Endothelial cell of hepatic sinusoid (primary cell): ENCODE measurements at regions not wholly inside any gene's neighbourhood (a gene's known extent, or its start where the extent isn't known, plus 50 kb on each side); places are given as distances from the start of the nearest gene placed in this dataset.

Experiments used
- in situ Hi-C: cut with HindIII; loops from 2 replicates; pipeline ENCODE4 v1.10.0; 2017; ENCODE audit warnings: low sequenced_read_pairs

DNA sequence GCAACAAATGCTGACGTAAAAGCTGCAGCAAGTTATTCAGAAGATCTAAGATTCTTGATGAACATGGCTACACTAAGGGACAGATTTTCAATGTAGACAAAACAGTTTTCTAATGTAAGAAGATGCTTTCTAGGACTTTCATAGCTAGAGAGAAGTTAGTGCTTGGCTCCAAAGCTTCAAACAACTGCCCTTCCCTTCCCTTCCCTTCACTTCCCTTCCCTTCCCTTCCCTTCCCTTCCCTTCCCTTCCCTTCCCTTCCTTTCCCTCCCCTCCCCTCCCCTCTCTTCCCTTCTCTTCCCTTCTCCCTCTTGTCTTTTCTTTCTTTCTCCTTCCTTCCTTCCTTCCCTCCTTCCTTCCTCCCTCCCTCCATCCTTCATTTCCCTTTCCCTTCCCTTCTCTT is 365.3 kb upstream of the ADGRL4 start:
- in situ Hi-C loops: no loop called here

DNA sequence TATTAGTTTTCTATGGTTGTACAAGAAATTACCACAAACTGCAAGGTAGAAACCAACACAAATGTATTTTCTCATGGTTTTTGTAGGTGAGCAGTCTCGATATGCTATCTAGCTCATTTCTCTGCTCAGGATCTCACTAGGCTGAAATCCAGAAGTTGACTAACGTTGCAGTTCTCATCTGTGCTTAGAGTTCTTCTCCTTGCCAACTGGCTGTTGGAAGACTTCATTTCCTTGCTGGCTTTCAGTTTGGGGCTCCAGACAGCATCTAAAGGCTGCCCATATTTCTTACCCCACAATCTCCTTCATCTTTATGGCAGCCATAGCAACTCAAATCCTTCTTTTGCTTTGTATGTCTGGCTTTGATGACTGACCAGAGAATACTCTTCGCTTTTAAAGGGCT is 362.6 kb upstream of the ADGRL4 start:
- in situ Hi-C loops: no loop called here

DNA sequence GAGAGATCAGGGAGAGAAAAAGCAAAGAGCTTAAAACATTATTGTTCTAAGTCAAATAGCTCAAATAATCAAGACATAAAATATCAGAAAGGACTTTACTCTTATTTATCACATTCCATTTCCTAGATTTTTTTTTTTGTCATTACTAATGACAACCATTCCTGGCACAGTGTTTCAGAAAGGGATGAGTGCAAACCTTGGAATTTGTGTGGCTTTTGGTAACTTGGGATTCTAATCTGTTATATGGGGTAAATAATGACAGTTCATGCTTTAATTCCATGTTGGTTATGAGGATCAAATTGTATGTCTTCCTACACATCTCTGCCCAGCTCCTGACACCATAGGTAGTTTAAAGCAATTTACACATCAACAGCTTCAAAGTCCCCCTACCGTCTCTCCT is 358.4 kb upstream of the ADGRL4 start:
- in situ Hi-C loops: no loop called here

DNA sequence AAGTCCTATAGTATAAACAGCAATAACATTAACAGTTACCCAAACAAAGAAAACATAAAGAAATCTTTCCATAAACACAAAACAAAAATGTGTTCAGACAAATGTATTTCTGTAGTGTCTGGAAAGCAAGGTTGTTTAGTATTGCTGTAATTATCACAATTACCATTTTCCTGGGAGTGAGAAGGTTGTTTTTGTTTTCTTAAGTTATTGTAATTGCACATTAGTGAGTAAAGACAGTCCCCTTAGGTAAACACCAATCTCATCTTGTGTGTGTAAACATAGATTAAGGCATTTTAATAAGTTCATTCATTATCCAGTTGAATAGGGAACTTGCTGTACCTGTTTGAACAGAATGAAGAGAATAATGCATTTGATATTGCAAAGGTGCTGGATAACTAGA is 356.9 kb upstream of the ADGRL4 start:
- in situ Hi-C loops: no loop called here

DNA sequence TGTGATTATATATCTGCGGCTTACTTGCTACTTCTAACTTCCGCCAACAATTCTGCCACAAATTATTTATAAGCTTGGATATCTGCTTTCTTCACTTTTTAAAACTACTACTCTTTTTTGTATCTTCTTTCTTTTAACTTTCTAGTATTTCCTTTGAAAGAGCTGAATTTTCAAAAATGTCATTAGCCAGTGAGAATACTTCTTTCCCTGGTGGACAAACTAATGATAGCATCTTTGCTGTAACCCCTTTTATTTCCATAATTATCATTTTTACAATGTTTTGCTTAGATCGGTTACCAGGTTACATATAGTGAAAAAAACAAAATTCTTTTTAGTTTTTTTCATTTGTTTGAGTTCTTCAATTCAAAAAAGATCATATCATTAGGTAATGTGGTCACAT is 355.9 kb upstream of the ADGRL4 start:
- in situ Hi-C loops: no loop called here

DNA sequence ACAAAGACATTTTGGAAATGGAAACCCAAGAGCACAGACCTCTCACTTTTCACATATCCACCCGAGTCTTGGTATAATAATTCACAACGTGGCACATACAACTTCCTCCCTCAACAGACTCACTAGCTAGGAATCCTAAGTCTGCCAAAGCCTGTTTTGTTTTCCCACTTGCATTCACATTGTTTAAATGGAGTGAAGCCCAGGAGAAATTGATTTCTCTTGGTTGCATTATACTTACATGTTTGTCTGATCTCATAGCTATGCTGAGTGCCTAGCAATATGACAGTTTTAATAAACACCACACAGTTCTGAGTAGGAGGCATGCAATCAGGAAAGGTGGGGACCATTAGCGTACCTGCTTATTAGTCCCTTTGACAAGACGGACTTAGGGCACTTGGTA is 348.6 kb upstream of the ADGRL4 start:
- in situ Hi-C loops: loop anchor here (5.0 to 10.0 kb wide), 2 partner anchors 93 to 110 kb away; no protein-coding TSS in a partner anchor

DNA sequence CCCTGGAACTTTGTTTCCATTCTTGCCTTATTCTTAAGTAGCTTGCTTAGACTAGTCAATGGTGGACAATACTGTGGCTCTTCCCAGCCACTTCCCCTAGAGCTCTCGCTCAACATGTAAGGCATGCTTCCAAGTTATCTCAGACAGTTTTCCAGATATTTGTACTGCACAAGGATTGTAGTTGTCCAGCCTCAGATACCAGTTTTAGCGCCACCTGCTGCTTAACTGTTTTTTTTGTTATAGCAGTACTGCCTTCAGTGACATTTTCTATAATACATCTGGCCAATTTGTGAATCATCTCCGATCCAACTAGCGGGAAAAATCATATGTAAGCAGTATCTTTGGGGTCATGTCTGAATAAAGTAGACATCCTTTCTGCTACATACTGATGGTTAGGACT is 346.7 kb upstream of the ADGRL4 start:
- in situ Hi-C loops: loop anchor here (10.0 kb wide), 1 partner anchor 108 kb away; no protein-coding TSS in a partner anchor

DNA sequence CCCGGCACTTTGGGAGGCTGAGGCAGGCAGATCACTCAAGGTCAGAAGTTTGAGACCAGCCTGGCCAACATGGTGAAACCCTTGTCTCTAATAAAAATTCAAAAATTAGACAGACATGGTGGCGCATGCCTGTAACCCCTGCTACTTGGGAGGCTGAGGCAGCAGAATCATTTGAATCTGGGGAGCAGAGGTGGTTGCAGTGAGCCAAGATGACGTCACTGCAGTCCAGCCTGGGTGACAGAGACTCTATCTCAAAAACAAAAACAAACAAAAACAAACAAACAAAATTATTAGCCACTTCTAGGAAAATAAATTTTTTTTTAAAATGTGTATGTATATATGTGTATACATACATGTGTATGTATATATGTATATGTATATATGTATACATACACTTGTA is 320.3 kb upstream of the ADGRL4 start:
- in situ Hi-C loops: no loop called here

DNA sequence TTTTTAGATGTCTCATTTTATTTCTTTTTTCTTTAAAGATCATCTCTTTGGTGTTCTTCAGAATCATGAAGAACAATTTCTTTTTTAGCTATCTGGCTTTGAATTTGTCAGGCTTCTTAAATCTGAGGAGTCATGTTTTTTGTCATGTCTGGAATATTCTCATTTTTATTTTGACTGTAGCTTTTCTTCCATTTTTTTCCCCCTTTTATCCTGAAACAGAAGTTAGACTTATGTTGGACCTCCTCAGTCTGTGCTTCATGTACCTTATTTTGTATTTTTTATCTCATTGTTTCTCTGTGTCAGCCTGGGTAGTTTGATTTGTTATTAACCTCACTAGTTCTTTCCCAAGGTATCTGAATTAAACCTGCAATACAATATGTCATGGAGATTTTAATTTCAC is 319.2 kb upstream of the ADGRL4 start:
- in situ Hi-C loops: no loop called here

DNA sequence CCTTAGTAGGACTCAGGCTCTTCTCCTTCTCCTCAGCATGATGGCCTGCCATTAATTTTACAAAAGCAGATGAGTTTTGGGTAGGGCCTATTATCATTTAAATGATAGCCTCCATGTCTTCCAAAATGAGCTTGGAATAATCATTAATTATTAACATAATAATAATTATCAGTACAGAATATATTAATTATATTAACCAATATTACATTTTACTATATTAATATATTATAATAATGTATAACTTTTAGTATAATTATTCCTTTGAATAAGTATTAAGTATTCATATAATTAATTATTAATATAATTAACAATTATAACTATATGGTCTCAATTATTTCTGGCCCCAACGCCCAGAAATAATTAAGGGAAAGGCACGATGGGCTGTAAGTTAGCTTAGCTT is 318.6 kb upstream of the ADGRL4 start:
- in situ Hi-C loops: no loop called here

DNA sequence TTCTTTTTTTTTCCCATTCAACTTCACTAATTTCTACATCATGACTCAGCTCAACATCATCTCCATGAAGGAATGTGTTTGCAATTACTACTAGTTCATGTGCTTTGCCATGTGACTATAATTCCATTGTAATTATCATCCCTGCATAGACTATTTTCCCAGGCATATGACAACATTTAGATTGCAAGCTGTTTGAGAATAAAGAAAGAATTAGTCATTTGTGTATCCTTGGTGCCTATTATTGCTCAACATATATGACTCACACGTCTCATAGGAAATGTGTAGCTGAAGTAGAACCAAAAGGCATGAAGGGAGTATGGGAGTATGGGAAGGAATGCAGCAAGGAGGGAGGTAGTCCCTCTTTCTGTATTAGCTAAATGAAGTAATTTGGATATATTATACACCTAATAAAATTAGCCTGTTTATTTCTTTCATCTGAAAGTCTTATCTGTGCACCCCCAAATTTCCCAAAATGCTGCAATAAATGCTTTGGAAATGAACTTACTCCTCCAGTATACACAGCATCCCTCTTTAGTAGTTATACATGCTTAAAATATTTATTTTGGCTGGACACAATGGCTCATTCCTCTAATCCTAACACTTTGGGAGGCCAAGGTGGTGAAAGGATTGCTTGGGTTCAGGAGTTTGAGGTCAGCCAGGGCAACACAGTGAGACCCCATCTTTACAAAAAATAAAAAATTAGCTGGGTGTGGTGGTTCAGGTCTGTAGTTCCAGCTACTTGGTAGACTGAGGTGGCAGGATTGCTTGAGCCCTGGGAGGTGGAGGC is 316.9 kb upstream of the ADGRL4 start:
- in situ Hi-C loops: no loop called here

DNA sequence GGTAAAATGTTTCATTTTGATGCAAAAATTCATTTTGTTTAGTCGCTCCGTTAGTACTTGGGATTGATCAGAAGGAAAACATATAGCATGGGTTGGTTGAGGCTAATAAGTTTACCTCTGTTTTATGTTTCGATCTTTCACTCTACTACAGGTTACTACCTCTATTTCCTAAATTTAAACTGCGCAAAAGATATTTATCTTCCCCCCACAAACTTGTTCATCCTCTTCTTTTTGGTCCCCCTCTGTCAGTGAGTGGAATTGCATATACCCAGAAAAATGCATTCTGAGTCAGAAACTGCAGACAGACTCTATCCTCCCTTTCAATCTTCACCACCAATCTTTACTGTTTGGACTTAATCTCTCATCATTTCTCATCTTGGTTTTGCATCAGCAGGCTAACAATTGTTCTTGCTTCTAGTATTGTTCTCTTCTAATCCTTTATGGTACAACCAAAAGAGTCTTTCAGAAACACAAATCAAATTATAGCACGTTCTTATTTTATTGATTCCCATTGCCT is 316.0 kb upstream of the ADGRL4 start:
- in situ Hi-C loops: no loop called here

DNA sequence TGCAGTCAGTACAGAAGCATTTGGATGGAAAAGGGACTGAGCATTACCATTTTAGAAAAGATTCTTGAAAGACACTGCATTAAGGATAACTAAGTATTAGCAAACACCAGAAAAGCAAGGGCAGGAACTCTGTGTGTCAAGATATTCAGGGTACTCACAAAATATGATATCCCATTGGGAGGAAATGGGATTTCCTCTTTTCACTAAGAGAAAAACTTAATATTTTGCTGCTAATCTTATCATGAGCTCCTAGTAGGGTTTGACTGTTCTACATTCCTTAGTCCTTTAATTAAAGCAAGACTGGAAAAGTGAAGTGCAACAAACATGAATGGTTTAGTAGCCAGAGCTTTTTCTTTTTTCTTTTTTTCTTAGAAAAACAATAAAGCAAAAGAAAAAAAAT is 305.9 kb upstream of the ADGRL4 start:
- in situ Hi-C loops: no loop called here

DNA sequence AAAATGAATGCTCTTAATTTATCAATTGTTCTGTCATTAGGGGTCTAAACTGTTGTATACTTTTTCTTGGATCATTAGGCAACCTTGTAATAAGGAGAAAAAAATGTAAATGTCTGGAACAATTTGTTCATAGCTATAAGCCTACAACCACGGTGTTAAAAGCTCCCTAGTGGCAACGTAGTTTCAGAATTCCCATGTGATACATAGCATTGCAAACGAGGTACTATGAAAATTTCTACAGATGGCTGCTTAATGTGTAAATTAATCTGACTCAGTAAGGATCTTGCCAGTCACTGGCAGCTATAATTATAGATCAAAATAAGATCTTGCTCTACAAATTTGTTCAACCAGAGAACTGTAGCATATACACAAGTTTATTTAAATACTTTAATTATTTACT is 304.1 kb upstream of the ADGRL4 start:
- in situ Hi-C loops: no loop called here

DNA sequence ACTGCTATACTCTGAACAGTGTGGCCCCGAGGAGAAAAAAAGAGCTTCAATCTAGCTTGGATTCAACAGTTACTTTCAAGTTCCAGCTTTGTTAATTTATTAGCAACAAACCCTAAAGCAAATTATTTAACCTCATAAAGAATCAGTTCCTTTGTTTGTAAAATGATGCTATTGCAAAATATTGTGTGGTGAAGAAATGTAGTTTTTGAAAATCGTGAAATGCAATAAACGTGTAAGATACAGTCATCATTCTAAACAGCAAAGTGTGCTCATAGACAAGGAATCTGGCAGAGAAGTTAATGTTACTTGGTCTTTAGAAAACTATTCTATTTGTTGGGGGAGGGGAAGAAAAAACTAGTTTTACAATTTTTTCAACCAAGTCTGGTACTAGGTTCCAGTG is 297.6 kb upstream of the ADGRL4 start:
- in situ Hi-C loops: no loop called here

DNA sequence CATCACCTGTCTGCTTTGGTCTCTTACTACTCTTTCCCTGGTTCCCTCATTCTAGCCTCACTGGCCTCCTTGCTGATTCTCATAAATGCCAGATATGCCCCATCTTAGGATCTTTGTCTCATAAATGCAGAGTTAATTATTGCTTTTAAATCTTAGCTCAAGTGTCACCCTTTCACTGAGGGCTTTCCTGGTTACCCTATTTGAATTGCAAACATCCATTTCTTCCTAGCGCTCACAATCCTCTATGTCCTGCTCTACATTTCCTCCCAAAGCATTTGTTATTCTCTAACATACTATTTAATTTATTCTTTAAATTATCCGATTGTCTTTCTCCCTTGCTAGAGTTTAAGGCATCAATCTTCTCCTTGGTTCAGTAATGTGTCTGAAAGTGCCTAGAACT is 296.5 kb upstream of the ADGRL4 start:
- in situ Hi-C loops: no loop called here

DNA sequence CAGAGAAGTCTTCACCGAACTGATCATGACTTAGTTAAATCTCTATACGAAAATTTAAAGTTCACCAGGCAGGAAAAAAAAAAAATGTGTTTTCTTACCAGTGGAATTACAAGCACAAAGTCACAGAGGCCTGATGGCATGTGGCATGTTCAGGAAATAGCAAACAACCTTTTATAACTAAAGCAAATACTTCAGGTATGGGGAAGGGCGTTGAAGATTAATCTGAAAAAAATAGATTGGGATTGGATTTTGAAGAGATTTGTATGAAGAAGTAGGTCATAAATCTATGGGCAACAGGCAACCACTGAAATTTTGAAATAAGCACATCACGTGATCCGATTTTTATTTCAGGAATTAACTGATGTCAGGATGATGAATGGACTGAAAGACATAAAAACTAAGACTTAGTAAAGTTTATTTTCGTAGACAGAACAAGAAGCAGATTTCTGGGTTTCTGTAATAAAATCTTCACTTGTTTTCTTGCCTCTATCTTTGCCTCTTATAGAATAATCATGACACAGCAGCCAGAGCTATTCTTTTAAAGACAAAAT is 295.9 kb upstream of the ADGRL4 start:
- in situ Hi-C loops: no loop called here

DNA sequence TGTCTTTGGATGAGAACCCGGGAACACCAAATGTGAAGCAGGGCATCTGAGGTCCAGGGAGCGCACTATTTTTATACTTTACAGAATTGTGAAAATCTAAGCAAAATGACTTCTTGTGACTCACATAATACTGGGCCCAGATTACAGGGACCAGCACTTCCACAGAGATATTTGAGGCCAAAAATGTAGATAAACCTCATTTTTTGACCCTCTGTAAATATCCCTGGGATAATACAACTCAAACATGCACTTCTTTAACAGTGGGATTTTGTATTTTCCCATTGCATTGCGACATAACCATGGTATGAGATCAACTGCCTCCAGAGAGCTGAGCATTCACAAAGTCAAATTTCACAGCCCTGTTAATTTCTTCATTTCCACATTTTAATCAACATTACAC is 289.4 kb upstream of the ADGRL4 start:
- in situ Hi-C loops: no loop called here

DNA sequence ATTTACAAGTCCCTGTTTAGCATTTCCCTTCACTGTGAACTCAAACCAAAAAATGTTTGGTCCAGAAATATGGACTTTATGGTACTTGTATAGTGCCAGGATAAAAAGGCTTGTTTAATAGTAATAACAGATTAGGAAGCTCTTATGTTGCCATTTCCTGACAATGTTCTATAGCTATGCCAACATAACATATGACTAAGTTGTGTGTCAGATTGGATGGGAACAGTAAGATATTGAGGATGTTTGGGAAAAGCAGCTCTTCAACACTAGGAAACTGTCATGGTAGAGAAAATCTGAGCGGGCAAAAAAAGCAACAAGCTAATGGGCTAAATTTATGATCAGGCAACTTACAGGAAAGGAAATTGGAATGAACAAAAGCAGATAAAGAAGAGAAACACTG is 287.1 kb upstream of the ADGRL4 start:
- in situ Hi-C loops: no loop called here

DNA sequence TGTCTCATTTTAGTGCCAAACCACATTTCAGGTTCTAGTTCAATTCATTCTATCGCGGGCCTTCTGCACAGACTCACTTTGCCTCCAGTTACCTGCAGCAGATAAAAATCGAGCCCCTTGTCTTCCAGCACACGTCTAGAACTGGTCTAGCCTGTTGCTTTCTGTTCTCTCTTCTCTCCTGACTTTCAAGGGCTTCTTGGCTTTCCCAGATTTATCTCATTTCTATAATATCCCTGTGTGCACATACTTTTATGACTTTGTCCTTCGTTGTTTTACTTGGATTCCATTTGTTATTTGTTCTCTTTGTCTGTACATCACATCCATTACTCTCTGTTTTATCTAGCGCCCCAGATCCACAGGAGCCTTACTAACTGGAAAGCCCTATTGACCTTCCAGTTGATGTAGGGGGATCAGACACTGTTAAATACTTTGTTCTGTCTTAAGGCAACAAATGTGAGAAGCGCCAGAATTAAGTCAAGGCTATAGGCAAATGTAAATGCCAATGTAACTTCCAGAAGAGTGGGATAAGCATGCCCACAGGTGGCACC is 284.5 kb upstream of the ADGRL4 start:
- in situ Hi-C loops: no loop called here

DNA sequence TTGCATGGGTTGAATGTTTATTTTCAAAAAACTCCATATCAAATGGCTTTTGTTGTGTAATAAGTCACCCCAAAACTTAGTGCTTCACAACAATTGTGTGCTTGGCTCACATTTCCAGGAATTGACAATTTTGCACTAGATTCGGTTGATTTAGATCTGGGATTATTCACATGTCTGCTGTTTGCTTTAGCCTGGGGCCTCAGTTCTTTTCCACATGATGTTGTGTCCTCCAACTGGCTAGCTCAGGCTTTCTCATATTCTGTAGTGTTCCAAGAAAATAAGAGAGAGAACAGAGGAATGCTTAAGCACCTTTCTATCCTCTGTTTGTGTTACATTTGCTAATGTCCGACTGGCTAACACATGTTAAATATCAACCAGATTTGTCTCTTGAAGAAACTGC is 281.5 kb upstream of the ADGRL4 start:
- in situ Hi-C loops: no loop called here

DNA sequence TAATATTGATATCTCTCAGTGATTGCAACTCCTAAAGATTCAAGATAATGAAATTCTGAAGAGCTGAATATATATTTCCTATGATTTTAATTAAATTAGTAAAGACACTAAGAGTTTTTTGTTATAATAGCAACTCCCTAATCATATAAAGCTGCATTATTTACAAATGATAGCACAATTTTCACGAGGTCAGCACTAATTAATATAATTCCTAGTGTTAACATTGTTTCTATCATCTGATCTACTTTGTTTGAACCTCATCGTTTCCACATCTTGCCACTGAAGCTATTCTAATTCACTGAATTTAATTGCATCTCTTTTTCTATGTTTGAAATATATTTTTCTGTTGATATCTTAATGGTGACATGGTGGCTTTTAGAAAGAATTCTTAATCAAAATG is 279.1 kb upstream of the ADGRL4 start:
- in situ Hi-C loops: no loop called here
